ENCODE measurements at regions not wholly inside any gene's neighbourhood (a gene's known extent, or its start where the extent isn't known, plus 50 kb on each side); places are given as distances from the start of the nearest gene placed in this dataset.

DNA sequence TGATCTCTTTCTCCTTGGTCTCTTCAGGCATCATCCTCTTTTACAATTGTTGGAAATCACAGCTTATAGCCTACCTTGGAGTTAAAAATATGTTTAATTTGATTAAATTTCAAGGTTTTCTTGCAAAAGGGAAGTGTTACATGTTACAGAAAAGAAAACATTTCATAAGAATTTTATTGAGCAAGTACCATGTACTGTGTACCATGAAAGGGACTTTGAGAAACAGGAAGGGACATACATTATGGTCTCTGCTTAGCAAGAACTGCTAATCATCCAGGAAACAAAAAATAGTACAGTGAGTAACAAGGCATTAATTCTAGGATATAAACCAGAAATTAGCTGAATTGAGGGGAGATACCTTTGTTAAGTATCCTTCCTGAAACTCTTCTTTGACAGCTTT, 145.3 kb upstream of the SPACA1 start (continued):
- TF ChIP-seq, protein P1, sequence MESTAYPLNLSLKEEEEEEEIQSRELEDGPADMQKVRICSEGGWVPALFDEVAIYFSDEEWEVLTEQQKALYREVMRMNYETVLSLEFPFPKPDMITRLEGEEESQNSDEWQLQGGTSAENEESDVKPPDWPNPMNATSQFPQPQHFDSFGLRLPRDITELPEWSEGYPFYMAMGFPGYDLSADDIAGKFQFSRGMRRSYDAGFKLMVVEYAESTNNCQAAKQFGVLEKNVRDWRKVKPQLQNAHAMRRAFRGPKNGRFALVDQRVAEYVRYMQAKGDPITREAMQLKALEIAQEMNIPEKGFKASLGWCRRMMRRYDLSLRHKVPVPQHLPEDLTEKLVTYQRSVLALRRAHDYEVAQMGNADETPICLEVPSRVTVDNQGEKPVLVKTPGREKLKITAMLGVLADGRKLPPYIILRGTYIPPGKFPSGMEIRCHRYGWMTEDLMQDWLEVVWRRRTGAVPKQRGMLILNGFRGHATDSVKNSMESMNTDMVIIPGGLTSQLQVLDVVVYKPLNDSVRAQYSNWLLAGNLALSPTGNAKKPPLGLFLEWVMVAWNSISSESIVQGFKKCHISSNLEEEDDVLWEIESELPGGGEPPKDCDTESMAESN (CRISPR knock-in tag; conservative IDR thresholded peaks at IDR 0.05), result no peak

DNA sequence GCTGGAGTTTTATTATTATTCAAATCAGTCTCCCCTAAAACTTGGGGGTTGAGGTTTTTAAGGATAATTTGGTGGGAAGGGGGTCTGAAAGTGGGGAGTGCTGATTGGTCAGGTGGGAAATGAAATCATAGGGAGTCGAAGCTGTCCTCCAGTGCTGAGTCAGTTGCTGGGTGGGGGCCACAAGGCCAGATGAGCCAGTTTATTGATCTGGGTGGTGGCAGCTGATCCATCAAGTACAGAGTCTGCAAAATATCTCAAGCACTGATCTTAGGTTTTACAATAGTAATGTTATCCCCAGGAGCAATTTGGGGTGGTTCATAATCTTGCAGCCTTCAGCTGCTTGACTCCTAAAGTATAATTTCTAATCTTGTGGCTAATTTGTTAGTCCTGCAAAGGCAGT, 146.0 kb upstream of the SPACA1 start:
- intact Hi-C loops (cut with micrococcal nuclease; ENCODE audit: unreplicated experiment) (no loop called here), in situ Hi-C loops (cut with HindIII; ENCODE audit: extremely low pct_ligation_motif_present, low pct_unique_long_range_greater_than_20kb) (no loop called here)
- Histone ChIP-seq H3K36me3 (replicated peaks in 1 of 2; ENCODE audit: control insufficient read depth in 1 of 2, insufficient read depth in 2 of 2, low read length in 2 of 2) (no peaks in the 10 kb centered on the region), H3K79me2 (ENCODE audit: insufficient read depth, low read length) (no peaks in the 10 kb centered on the region), H2AFZ (ENCODE audit: low read length) (no peak overlapping the region), H3K4me1 (ENCODE audit: insufficient read depth, low read length) (peaks cover 54% of the 10 kb centered on the region), H3K4me2 (ENCODE audit: low read depth, low read length) (no peak overlapping the region), H4K20me1 (ENCODE audit: insufficient read depth, low read length) (no peaks in the 10 kb centered on the region), H3K27ac (ENCODE audit: extremely low read length, insufficient read depth, low read length) (no peak overlapping the region), H3K4me3 (replicated peaks in 1 of 3; ENCODE audit: insufficient read depth in 1 of 3, low read depth in 2 of 3, low read length in 3 of 3) (no peak overlapping the region), H3K9ac (ENCODE audit: insufficient read depth, low read depth, low read length) (no peak overlapping the region), H3K27me3 (ENCODE audit: control insufficient read depth in 1 of 2, insufficient read depth in 2 of 2, low read length in 2 of 2) (no peaks in the 10 kb centered on the region), H3K9me3 (ENCODE audit: low read length) (no peaks in the 10 kb centered on the region)
- POLR2A ChIA-PET, result no interaction called here
- ATAC-seq (peak; percentile 25; the same call in 2 of the 3 replicates), DNase-seq (ENCODE audit: low spot score) (no peak), FAIRE-seq (no peak)
- TF ChIP-seq ZNF138 (CRISPR knock-in tag; IDR thresholded peaks at IDR 0.05; ENCODE audit: low read depth) (no peak), MAFK (conservative IDR thresholded peaks at IDR 0.05 in 1 of 2, IDR thresholded peaks at IDR 0.05 in 1 of 2; ENCODE audit: low read length in 2 of 2) (0 out of 4 replicates have a peak, but pooled peaks of 1 of the 2 experiments have one; percentile 3), SALL1 (CRISPR knock-in tag; IDR thresholded peaks at IDR 0.05) (peak; percentile 54), MAFF (IDR thresholded peaks at IDR 0.05; ENCODE audit: low read depth, low read length) (0 out of 2 replicates have a peak, but pooled peaks have one; percentile 3), GATAD2A (CRISPR knock-in tag; IDR thresholded peaks at IDR 0.05) (no peak), ONECUT2 (CRISPR knock-in tag; IDR thresholded peaks at IDR 0.05) (peak; percentile 66; the same call in 1 of the 2 replicates), MTF2 (CRISPR knock-in tag; IDR thresholded peaks at IDR 0.05; ENCODE audit: borderline replicate concordance) (no peak), RORA (CRISPR knock-in tag; IDR thresholded peaks at IDR 0.05) (no peak)
- TF ChIP-seq, protein P2, sequence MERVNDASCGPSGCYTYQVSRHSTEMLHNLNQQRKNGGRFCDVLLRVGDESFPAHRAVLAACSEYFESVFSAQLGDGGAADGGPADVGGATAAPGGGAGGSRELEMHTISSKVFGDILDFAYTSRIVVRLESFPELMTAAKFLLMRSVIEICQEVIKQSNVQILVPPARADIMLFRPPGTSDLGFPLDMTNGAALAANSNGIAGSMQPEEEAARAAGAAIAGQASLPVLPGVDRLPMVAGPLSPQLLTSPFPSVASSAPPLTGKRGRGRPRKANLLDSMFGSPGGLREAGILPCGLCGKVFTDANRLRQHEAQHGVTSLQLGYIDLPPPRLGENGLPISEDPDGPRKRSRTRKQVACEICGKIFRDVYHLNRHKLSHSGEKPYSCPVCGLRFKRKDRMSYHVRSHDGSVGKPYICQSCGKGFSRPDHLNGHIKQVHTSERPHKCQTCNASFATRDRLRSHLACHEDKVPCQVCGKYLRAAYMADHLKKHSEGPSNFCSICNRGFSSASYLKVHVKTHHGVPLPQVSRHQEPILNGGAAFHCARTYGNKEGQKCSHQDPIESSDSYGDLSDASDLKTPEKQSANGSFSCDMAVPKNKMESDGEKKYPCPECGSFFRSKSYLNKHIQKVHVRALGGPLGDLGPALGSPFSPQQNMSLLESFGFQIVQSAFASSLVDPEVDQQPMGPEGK (CRISPR knock-in tag; IDR thresholded peaks at IDR 0.05), result peak; percentile 57; the same call in 1 of the 2 replicates
- TF ChIP-seq, protein P3, sequence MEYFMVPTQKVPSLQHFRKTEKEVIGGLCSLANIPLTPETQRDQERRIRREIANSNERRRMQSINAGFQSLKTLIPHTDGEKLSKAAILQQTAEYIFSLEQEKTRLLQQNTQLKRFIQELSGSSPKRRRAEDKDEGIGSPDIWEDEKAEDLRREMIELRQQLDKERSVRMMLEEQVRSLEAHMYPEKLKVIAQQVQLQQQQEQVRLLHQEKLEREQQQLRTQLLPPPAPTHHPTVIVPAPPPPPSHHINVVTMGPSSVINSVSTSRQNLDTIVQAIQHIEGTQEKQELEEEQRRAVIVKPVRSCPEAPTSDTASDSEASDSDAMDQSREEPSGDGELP (IDR thresholded peaks at IDR 0.05; ENCODE audit: borderline replicate concordance, low read depth), result peak; percentile 57; the same call in 1 of the 2 replicates
- no TSS peak for BruUV-seq (replicated peaks)
- WGBS (ENCODE audit: low lambda C conversion rate), result 73% methylated on average over 1 of the region's 1 CpG
- CTCF ChIA-PET (ENCODE audit: low intra/inter-chr PET ratio, low total read pairs), result no interaction called here
